Skin of body (tissue), 1 donor: ENCODE measurements at regions not wholly inside any gene's neighbourhood (a gene's known extent, or its start where the extent isn't known, plus 50 kb on each side); places are given as distances from the start of the nearest gene placed in this dataset.
"Not testable (repeated sequence)": the region's sequence is repeated elsewhere in the genome, so short reads cannot be mapped to it uniquely, and the experiment has no call there.

Source experiments
- DNase-seq: peaks from one replicate; lab custom pipeline; 2025; lab: John Stamatoyannopoulos, UW

DNA sequence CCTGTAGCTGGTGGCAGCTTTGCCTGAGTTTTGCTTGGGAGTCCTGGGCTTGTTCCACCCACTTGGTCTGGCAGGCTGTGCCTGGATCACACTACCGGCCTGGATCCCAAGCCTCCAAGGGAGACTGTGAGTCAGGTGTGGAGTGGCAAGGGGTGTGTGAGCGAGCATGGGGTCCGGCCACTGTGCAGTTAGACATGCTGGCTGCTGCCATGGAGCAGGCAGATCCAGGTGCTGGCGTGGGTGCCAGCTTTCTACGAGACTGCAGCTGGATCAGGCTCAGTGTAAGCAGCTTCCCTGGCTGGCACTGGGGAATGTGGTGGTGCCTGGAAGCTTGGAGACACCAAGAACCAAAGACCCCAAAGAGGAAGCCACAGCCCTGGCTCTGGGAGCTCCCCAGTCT is 102.0 kb upstream of the BNIP2 start:
- no peak for DNase-seq

DNA sequence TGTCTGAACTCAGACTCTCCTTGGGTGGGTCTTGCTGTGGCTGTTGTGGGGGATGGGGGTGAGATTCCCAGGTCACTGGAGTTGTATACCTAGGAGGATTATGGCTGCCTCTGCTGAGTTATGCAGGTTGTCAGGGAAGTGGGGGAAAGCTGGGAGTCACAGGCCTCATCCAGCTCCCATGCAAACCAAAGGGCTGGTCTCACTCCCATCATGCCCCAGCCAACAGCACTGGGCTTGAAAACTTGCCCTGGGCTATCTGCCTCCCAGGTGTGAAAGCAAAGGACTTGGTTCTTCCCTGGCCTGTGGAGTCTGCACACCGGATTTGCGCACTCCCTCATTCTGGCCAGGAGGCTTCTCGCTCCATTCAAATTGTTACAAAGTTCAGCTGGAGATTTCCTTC is 97.3 kb upstream of the BNIP2 start:
- not testable (repeated sequence) for DNase-seq

DNA sequence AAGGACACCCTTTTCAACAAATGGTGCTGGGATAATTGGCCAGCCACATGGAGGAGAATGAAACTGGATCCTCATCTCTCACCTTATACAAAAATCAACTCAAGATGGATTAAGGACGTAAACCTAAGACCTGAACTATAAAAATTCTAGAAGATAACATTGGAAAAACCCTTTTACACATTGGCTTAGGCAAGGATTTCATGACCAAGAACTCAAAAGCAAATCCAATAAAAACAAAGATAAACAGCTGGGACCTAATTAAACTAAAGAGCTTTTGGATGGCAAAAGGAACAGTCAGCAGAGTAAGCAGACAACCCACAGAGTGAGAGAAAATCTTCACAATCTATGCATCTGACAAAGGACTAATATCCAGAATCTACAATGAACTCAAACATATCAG is 96.9 kb upstream of the BNIP2 start:
- not testable (repeated sequence) for DNase-seq

DNA sequence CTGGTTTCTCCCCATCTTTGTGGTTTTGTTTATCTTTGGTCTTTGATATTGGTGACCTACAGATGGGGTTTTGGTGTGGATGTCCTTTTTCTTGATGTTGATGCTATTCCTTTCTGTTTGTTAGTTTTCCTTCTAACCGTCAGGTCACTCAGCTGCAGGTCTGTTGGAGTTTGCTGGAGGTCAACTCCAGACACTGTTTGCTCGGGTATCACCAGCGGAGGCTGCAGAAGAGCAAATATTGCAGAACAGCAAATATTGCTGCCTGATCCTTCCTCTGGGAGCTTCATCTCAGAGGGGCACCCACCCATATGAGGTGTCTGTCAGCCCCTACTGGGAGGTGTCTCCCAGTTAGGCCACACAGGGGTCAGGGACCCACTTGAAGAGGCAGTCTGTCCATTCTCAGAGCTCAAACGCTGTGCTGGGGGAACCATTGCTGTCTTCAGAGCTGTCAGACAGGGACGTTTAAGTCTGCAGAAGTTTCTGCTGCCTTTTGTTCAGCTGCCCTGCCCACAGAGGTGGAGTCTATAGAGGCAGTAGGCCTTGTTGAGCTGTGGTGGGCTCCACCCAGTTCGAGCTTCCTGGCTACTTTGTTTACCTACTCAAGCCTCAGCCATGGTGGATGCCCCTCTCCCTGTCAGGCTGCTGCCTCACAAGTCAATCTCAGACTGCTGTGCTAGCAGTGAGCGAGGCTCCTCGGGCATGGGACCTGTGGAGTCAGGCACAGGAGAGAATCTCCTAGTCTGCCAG is 94.8 kb upstream of the BNIP2 start:
- DNase-seq, result not testable (repeated sequence)

DNA sequence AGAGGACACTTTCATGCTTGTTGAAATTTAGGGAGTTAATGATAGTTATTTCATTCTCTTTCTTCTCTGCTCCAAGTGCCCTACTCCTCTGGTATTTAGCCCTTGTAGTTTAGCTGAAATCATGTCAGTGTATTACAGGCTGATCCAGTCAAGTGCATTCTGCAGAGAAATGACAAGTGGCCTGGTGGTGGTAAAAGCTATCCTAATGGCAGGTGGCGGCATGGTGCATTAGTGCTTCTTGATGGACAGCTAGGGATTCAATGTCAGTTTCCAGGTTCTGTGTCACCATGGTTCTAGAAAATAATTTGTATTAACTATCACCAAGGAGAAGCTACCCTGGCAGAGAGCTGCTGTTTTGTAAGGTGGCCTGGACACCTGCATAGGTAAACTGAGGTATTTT is 90.0 kb upstream of the BNIP2 start:
- no peak for DNase-seq

DNA sequence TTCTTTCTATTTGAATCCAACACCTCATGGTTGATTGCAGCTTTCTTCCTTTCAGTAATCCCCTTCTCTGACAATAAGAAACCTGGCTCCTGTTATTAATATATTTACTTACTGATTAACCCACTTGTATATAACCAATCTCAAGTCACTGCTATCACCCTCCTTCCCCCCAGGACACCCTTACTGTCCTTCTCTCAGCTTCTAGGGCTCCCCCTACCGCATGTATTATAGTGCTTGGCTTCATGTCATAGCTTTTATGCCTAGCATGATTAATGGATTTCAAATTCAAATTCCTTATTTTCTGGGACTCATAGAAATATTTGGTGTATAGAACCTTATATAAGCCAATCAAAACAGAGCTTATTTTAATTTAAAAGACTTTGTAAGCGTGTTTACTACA is 75.7 kb upstream of the BNIP2 start:
- no peak for DNase-seq

DNA sequence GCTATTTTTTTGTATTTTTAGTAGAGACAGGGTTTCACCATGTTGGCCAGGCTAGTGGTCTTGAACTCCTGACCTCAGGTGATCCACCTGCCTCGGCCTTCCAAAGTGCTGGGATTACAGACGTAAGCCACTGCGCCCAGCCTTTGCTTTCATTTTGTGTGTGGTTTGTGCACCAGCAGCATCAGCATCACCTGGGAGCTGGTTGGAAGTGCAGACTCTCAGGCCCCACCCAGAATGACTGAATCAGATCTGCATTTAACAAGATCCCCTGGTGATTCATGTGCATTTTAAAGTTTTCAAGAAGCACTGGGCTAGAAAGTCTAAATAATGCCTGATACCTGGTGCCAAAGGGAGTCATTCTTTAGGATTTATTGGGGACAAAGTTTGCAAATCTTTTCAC is 73.4 kb upstream of the BNIP2 start:
- no peak for DNase-seq

DNA sequence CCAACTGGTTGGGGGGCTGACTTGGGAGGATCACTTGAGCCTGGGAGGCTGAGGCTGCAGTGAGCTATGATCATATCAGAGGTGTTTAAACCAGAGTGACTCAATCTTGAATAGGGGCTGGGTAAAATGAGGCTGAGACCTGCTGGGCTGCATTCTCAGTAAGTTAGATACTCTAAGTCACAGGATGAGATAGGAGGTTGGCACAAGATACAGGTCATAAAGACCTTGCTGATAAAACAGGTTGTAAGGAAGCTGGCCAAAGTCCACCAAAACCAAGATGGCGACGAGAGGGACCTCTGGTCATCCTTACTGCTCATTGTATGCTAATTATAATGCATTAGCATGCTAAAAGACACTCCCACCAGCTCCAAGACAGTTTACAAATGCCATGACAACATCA is 71.1 kb upstream of the BNIP2 start:
- DNase-seq, result not testable (repeated sequence)

DNA sequence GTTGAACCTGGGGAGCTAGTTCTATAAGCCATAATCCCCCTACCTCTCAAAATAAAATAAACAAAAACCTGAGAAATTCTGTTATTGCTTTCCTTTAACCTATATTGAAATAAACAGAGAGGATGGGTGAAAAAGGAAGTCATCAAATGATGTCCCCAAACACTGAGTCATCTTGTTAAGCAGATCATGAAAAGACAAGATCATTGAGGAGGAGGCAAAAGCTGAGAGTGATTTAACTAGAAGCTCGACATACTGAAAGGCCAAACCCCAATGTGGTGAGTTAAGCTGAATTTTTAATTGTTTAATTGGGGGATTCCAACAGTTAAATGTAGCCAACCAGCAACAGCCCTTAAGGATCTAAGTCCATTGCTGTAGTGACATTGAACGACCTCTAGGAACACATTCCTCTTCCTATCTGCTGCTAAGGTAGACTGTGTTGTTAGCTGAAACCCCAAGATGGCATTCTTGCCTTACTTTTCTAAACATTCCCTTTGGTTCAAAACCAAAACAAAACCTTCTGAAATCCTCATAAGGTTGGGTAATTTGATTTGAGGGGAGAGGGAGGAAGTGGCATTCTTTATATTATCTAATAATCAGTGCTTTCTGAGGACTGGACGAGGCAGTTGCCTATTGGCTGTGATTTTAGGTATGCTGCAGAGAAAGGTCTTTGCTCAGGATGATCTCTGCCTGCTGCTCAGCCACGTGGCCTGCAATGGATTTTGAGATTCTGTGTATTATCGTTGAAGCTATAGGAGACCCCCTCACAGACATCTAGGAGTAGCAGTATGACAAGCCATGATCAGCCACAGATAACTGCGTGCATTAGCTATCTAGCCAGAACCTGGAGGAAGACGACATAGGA is 62.7 kb upstream of the BNIP2 start:
- no peak for DNase-seq

DNA sequence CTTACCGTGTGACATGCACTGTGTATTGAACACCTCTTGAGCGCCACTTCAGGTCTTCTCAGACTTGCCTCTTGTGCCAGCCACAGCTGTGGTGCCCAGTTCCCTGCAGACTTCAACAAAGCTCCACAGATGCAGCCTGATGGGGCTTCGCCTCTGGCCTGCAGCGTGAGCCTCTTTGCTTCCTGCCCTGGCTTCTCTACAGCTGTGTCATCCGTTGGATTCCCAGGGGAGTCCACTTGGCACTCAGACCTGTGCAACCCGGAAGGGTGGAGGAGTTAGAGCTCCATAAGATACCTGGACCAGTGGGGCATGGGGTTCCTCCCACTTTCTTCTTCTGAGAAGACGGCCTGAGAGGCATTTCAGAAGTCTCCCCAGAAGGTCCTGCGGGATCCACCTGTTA is 57.7 kb upstream of the BNIP2 start:
- no peak for DNase-seq

DNA sequence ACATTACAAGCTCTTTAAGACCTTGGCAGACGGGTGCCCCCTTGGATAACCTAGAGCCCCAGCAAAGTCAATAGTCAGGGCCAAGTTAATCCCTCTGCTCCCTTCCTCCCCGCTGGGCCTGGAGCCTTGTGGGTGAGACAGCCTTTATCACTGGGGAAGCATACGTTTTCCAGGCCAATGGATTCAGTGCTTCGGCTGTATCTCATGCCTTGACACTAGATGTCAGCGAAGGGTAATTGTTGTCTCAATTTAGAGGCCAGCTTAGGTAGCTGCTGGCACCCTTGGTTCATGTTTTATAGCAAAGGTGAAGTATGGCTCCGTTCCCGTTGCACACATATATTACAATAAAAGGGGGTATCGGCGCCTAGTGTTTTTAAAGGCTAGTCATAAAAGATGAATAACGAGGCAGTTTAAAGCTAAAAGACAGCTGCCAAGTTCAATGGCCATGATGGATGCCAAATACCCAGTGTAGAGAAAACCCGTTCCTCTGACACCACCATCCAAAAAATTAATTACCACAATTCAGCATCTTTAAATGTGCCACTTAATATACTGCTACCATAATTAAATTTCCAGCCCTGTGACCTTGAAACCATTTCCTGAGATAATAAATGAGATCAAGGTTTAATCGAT is 52.3 kb upstream of the BNIP2 start:
- DNase-seq, result no peak

DNA sequence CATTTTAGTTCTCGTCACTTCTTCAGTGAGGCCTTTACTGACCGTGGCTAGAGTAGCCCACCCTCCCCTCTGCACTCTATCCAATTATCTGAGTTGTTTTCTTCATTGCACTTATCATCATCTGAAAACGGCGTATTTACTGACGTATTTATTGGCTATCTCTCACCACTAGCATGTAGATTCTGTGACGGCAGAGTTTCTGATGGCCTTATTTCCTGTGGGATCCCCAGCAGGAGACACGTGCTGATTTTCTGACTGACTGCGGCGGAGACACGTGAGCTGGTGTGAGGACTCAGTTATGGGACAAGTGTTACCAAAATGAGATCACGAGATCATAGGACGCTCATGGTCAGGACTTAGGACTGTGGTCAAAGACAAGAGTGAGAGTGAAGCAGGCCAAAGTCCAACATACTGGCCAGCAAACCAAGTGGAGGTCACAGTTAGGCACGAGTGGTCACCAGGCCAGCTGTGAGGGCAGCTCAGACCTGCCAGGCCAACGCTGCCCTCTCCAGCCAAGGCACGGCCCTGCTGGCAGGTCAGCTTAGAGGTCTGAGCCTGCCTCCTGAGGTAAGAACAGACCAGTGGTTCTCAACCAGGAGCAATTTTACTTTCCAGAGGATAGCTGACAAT is 50.6 kb upstream of the BNIP2 start:
- DNase-seq, result no peak
